Endodermal cell (in vitro differentiated cells): ENCODE measurements at regions not wholly inside any gene's neighbourhood (a gene's known extent, or its start where the extent isn't known, plus 50 kb on each side); places are given as distances from the start of the nearest gene placed in this dataset.
"Not testable (repeated sequence)": the region's sequence is repeated elsewhere in the genome, so short reads cannot be mapped to it uniquely, and the experiment has no call there.

Source experiments
- DNase-seq: peaks from one replicate; pipeline ENCODE4 v3.0.0-alpha.2; 2017
- H3K27ac ChIP-seq: 2 replicates; pipeline ENCODE4 v1.5.1; 2013; ENCODE audit warnings: mild to moderate bottlenecking, low read depth, low read length, moderate library complexity
- H3K27me3 ChIP-seq: 2 replicates; pipeline ENCODE4 v1.6.1; 2013; ENCODE audit warnings: mild to moderate bottlenecking, low read length, moderate library complexity; ENCODE audit not compliant: insufficient read depth, control insufficient read depth, poor library complexity, severe bottlenecking
- H3K36me3 ChIP-seq: 2 replicates; pipeline ENCODE4 v1.7.0; 2013; ENCODE audit warnings: mild to moderate bottlenecking, low read length, moderate library complexity; ENCODE audit not compliant: control insufficient read depth, insufficient read depth
- H3K4me1 ChIP-seq: one replicate; pipeline ENCODE4 v1.7.0; 2013; ENCODE audit warnings: low read length; ENCODE audit not compliant: control insufficient read depth, insufficient read depth
- H3K4me3 ChIP-seq: 2 replicates; pipeline ENCODE4 v1.5.1; 2013; ENCODE audit warnings: mild to moderate bottlenecking, low read length, moderate library complexity
- H3K9ac ChIP-seq: 2 replicates; pipeline ENCODE4 v1.6.1; 2013; ENCODE audit warnings: mild to moderate bottlenecking, low read length, moderate library complexity; ENCODE audit not compliant: poor library complexity, severe bottlenecking; ENCODE audit errors: extremely low read depth
- H3K9me3 ChIP-seq: 2 replicates; pipeline ENCODE4 v1.6.1; 2013; ENCODE audit warnings: mild to moderate bottlenecking, low read length, moderate library complexity; ENCODE audit not compliant: control insufficient read depth
- H3K27ac Mint-ChIP-seq: 2 replicates; pipeline ENCODE4 v1.8.0; 2020; ENCODE audit warnings: mixed read lengths
- H3K27me3 Mint-ChIP-seq: 2 replicates; pipeline ENCODE4 v1.8.0; 2021; ENCODE audit warnings: mild to moderate bottlenecking, mixed read lengths; ENCODE audit not compliant: insufficient read depth
- H3K36me3 Mint-ChIP-seq: 2 replicates; pipeline ENCODE4 v1.8.0; 2020; ENCODE audit warnings: low read depth, mixed read lengths
- H3K4me1 Mint-ChIP-seq: 2 replicates; pipeline ENCODE4 v1.8.0; 2020; ENCODE audit warnings: mixed read lengths
- H3K4me3 Mint-ChIP-seq: 2 replicates; pipeline ENCODE4 v1.8.0; 2020; ENCODE audit warnings: mild to moderate bottlenecking, moderate library complexity, mixed read lengths
- H3K9me3 Mint-ChIP-seq: 2 replicates; pipeline ENCODE4 v1.8.0; 2020; ENCODE audit warnings: mild to moderate bottlenecking, mixed read lengths
- CTCF ChIP-seq: fragments of 200-600 bp; sonication (generic); conservative IDR thresholded peaks from 2 replicates; pipeline ENCODE4 v1.5.0; 2021; ENCODE audit warnings: antibody characterized with exemption, mild to moderate bottlenecking
- WGBS, 2 experiments: methylation state at CpG; one replicate each; pipeline versions ENCODE4 v1.1.5 to v1.1.7; 2013; ENCODE audit warnings: missing lambda C conversion rate in 2 of 2, mixed read lengths in 1 of 2; ENCODE audit not compliant: insufficient coverage in 1 of 2, insufficient read length in 1 of 2; 5-methylcytosine and 5-hydroxymethylcytosine counted together

GRCh38 chr9:42798571-42798970 lies 615.1 kb downstream of the SPATA31A6 start:
- not testable (repeated sequence) for H3K9me3 ChIP-seq, H3K9me3 Mint-ChIP-seq, H3K4me3 Mint-ChIP-seq, H3K4me1 Mint-ChIP-seq, H3K27me3 ChIP-seq, H3K9ac ChIP-seq, H3K36me3 ChIP-seq, H3K27ac Mint-ChIP-seq, H3K4me1 ChIP-seq, H3K27me3 Mint-ChIP-seq, H3K36me3 Mint-ChIP-seq, H3K27ac ChIP-seq, DNase-seq, H3K4me3 ChIP-seq
- TF ChIP-seq CTCF, result peak; percentile 68
- WGBS, 2 experiments, result 0% methylated on average over 1 of the region's 1 CpG; no CpG with 5 or more reads in 1 of the 2 experiments

- H3K4me1 Mint-ChIP-seq, result peaks cover 23% of the 10 kb centered on the region
- not testable (repeated sequence) for H3K4me3 ChIP-seq, H3K4me1 ChIP-seq, H3K36me3 ChIP-seq, H3K9me3 ChIP-seq, H3K9me3 Mint-ChIP-seq, H3K4me3 Mint-ChIP-seq, DNase-seq, H3K27me3 Mint-ChIP-seq, H3K27ac Mint-ChIP-seq, H3K27me3 ChIP-seq, H3K9ac ChIP-seq, H3K36me3 Mint-ChIP-seq, H3K27ac ChIP-seq
- WGBS, 2 experiments, result 77 to 100% methylated on average over 1 to 4 of the region's 4 CpGs
These were observed 619.3 kb downstream of the SPATA31A6 start for GRCh38 chr9:42802716-42803115.

DNA sequence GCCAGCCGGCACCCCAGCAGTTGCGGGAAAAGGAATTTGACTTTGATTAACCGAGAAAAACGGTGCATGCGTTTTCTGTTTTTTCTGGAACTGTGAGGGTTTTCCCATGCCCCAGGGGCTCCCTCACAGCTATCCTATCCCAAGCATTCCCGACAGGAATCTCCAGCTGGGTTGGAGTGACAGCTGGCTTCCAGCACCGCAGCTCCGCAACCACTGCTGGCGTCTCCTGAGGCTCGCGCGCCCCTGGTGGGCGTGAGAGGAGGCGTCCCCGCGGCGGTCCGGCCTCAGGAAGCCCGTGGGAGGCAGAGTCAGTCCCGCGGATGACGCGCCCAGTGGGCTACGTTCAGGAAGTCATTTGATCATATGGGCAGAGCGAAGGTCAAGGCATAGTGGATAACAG lies 623.2 kb downstream of the SPATA31A6 start:
- Mint-ChIP-seq H3K4me1 (peaks cover 23% of the 10 kb centered on the region), H3K4me3 (peak overlapping the region; percentile 33)
- not testable (repeated sequence) for H3K27me3 ChIP-seq, H3K36me3 ChIP-seq, H3K4me3 ChIP-seq, H3K27ac ChIP-seq, H3K9ac ChIP-seq, H3K27me3 Mint-ChIP-seq, H3K27ac Mint-ChIP-seq, H3K9me3 Mint-ChIP-seq, H3K4me1 ChIP-seq, H3K36me3 Mint-ChIP-seq, H3K9me3 ChIP-seq
- whole genome bisulfite sequencing, 2 experiments, result 20 to 35% methylated on average over 3 to 9 of the region's 25 CpGs
- DNase-seq, result peak; percentile 86
- TF ChIP-seq CTCF, result peak; percentile 75

- H3K27ac ChIP-seq, H3K9me3 ChIP-seq, H3K27me3 Mint-ChIP-seq, H3K4me1 ChIP-seq, H3K4me3 Mint-ChIP-seq, H3K9ac ChIP-seq, H3K36me3 Mint-ChIP-seq, DNase-seq, H3K27me3 ChIP-seq, H3K4me3 ChIP-seq, H3K36me3 ChIP-seq, H3K4me1 Mint-ChIP-seq, H3K9me3 Mint-ChIP-seq, H3K27ac Mint-ChIP-seq: not testable (repeated sequence)
- WGBS, 2 experiments, result no CpG with 5 or more reads among the region's 1 CpG
These were observed 638.0 kb downstream of the SPATA31A6 start for GRCh38 chr9:42821468-42821867.

- not testable (repeated sequence) for H3K36me3 Mint-ChIP-seq, H3K4me1 Mint-ChIP-seq, DNase-seq, H3K36me3 ChIP-seq, H3K27ac ChIP-seq, H3K27me3 ChIP-seq, H3K4me3 Mint-ChIP-seq, H3K9me3 ChIP-seq, H3K4me3 ChIP-seq, H3K9ac ChIP-seq, H3K9me3 Mint-ChIP-seq, H3K27ac Mint-ChIP-seq, H3K4me1 ChIP-seq
- peaks cover 20% of the 10 kb centered on the region for H3K27me3 Mint-ChIP-seq
- WGBS, 2 experiments, result no CpG with 5 or more reads among the region's 3 CpGs
These were observed 664.7 kb downstream of the SPATA31A6 start for GRCh38 chr9:42848156-42848555.

GRCh38 chr9:42850896-42851693 lies 667.6 kb downstream of the SPATA31A6 start:
- not testable (repeated sequence) for DNase-seq, H3K36me3 Mint-ChIP-seq, H3K4me3 ChIP-seq, H3K9ac ChIP-seq, H3K4me1 ChIP-seq, H3K27ac Mint-ChIP-seq, H3K4me1 Mint-ChIP-seq, H3K9me3 Mint-ChIP-seq, H3K36me3 ChIP-seq, H3K27ac ChIP-seq, H3K9me3 ChIP-seq, H3K27me3 ChIP-seq
- H3K27me3 Mint-ChIP-seq, result peaks cover 17% of the 10 kb centered on the region
- peak overlapping the region; percentile 70 for H3K4me3 Mint-ChIP-seq
- WGBS, 2 experiments, result 91% methylated on average over 34 of the region's 48 CpGs; no CpG with 5 or more reads in 1 of the 2 experiments
